ENCODE measurements at regions not wholly inside any gene's neighbourhood (a gene's known extent, or its start where the extent isn't known, plus 50 kb on each side); places are given as distances from the start of the nearest gene placed in this dataset.
"Not testable (repeated sequence)": the region's sequence is repeated elsewhere in the genome, so short reads cannot be mapped to it uniquely, and the experiment has no call there.

DNA sequence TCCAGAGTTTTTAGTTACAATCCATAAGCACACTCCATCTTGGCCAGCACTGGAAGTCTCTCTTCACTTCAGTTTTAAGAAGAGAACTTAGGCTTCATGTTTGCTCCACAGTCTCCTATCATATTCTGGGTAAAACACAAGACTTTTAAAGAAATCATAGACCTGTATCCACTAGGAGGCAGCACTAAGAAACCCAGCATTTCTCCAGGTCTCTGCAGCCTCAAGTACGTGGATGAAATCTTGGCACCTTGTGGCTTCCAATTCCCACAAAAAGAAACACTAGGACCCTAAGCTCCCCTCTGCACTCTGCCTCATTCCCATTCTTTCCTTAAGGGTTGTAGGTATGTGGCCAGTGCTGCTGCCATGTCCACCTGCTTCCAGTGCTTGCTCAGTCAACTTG lies 367.3 kb upstream of the CASK start:
- Histone ChIP-seq H3K36me3 (ENCODE audit: control insufficient read depth in 2 of 2, insufficient read depth in 2 of 2, low read length in 1 of 2) (no peaks in the 10 kb centered on the region), H3K9me3 (ENCODE audit: control insufficient read depth in 2 of 2, insufficient read depth in 1 of 2, low read depth in 1 of 2, low read length in 1 of 2) (no peaks in the 10 kb centered on the region), H3K4me3 (ENCODE audit: low read depth in 1 of 2, low read length in 2 of 2) (no peak overlapping the region), H3K27me3 (ENCODE audit: control insufficient read depth in 1 of 2, insufficient read depth in 2 of 2, low read length in 2 of 2) (peaks cover 0 to 4% of the 10 kb centered on the region in 2 donors), H3K4me1 (ENCODE audit: control insufficient read depth in 2 of 2, insufficient read depth in 2 of 2, low read length in 1 of 2) (peaks cover 0 to 3% of the 10 kb centered on the region in 2 donors), H3K27ac (ENCODE audit: low read depth in 2 of 2, low read length in 1 of 2) (no peak overlapping the region)
- 38 to 66% methylated on average over 1 of the region's 1 CpG for WGBS, 2 donors

DNA sequence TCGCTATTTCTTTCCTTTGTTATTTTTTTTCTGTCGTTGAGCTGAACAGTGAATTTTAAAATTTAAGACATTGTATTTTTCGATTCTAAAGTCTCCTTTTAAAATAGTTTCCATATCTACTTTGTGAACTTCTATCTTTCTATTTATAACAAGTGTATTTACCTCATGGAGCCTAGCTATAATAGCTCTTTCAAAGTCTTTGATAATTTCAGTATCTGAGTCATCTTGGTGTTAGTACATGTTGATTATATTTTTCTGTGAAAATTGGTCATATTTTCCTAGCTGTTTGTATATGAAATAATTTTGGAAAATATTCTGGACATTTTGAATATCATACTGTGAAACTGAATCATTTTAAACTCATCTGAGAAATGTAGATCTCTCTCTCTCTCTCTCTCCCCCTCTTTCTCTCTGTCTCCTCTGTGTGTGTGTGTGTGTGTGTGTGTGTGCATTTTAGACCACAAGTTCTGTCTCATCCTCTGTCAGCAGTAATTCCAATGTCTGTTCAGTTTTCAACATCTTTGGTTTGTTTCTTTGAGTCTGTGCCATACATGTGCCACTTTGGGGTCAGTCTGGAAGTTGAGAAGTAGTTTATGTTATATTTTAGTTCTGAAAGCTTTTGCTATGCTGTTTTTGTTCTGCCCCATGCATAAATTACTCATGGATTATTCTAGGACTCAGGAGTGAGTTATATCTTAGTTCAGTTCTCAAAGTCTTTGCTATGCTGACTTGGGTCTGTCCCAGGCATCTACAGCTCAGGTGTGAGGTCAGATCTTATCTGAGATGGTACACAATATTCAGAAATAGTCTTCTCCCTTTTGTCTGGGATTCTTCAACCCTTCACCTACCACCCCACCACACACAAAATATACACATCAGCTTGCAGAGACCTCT lies 366.4 kb upstream of the CASK start:
- Histone ChIP-seq H3K27ac (ENCODE audit: low read depth in 2 of 2, low read length in 1 of 2) (no peak overlapping the region), H3K27me3 (ENCODE audit: control insufficient read depth in 1 of 2, insufficient read depth in 2 of 2, low read length in 2 of 2) (peaks cover 0 to 4% of the 10 kb centered on the region in 2 donors), H3K4me3 (ENCODE audit: low read depth in 1 of 2, low read length in 2 of 2) (no peak overlapping the region), H3K9me3 (ENCODE audit: control insufficient read depth in 2 of 2, insufficient read depth in 1 of 2, low read depth in 1 of 2, low read length in 1 of 2) (no peaks in the 10 kb centered on the region), H3K36me3 (ENCODE audit: control insufficient read depth in 2 of 2, insufficient read depth in 2 of 2, low read length in 1 of 2) (no peaks in the 10 kb centered on the region), H3K4me1 (ENCODE audit: control insufficient read depth in 2 of 2, insufficient read depth in 2 of 2, low read length in 1 of 2) (peaks cover 0 to 3% of the 10 kb centered on the region in 2 donors)
- 72 to 85% methylated on average over 3 of the region's 3 CpGs for WGBS, 2 donors

DNA sequence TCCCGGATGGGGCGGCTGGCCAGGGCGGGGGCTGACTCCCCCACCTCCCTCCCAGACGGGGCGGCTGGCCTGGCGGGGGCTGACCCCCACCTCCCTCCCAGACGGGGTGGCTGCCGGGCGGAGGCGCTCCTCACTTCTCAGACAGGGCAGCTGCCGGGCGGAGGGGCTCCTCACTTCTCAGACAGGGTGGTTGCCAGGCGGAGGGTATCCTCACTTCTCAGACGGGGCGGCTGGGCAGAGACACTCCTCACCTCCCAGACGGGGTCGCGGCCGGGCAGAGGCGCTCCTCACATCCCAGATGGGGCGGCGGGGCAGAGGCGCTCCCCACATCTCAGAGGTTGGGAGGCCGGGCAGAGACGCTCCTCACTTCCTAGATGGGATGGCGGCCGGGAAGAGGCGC lies 362.3 kb upstream of the CASK start:
- H3K27ac ChIP-seq (ENCODE audit: low read depth in 2 of 2, low read length in 1 of 2); H3K9me3 ChIP-seq (ENCODE audit: control insufficient read depth in 2 of 2, insufficient read depth in 1 of 2, low read depth in 1 of 2, low read length in 1 of 2); H3K36me3 ChIP-seq (ENCODE audit: control insufficient read depth in 2 of 2, insufficient read depth in 2 of 2, low read length in 1 of 2); H3K27me3 ChIP-seq (ENCODE audit: control insufficient read depth in 1 of 2, insufficient read depth in 2 of 2, low read length in 2 of 2); H3K4me1 ChIP-seq (ENCODE audit: control insufficient read depth in 2 of 2, insufficient read depth in 2 of 2, low read length in 1 of 2); H3K4me3 ChIP-seq (ENCODE audit: low read depth in 1 of 2, low read length in 2 of 2): not testable (repeated sequence)
- WGBS, 2 donors = 98 to 99% methylated on average over 12 to 27 of the region's 28 CpGs

DNA sequence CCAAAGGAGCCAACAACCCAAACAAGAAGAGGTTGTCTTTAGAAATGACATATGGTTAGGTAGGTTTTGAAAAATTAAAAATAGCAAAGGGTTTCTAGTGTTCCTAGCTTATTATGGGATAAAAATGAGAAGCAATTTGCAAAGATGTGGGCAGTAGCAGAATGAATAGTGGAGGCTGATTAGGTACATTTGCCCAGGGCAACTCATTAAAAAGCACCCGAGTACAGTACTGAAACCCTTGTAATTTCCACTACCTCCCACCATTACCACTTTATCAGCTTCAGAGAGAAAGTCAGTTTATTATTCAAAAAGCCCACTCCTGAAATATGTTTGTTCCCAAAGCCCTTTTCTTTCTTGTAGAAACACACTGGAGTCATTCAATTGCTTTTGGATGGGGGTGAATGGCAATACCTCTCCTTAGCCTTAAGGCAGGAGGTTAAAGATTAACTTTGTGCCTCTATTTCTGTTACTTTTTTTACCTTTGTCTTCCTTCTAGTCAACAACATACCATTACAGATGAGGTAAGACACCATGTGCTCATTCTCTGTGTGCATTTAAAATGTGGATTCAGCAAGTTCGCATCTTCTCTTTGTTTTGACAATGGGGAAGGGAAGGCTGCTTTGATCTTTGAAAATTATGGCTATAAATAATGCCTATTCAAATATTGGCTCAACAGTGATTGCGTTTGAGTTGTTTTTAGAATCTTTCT lies 353.8 kb upstream of the CASK start:
- Histone ChIP-seq H3K27ac (ENCODE audit: low read depth in 2 of 2, low read length in 1 of 2) (no peak overlapping the region), H3K4me1 (ENCODE audit: control insufficient read depth in 2 of 2, insufficient read depth in 2 of 2, low read length in 1 of 2) (no peaks in the 10 kb centered on the region), H3K36me3 (ENCODE audit: control insufficient read depth in 2 of 2, insufficient read depth in 2 of 2, low read length in 1 of 2) (no peaks in the 10 kb centered on the region), H3K27me3 (ENCODE audit: control insufficient read depth in 1 of 2, insufficient read depth in 2 of 2, low read length in 2 of 2) (peaks cover 0 to 2% of the 10 kb centered on the region in 2 donors), H3K9me3 (ENCODE audit: control insufficient read depth in 2 of 2, insufficient read depth in 1 of 2, low read depth in 1 of 2, low read length in 1 of 2) (no peaks in the 10 kb centered on the region), H3K4me3 (ENCODE audit: low read depth in 1 of 2, low read length in 2 of 2) (no peak overlapping the region)
- 57 to 61% methylated on average over 3 of the region's 3 CpGs for WGBS, 2 donors

DNA sequence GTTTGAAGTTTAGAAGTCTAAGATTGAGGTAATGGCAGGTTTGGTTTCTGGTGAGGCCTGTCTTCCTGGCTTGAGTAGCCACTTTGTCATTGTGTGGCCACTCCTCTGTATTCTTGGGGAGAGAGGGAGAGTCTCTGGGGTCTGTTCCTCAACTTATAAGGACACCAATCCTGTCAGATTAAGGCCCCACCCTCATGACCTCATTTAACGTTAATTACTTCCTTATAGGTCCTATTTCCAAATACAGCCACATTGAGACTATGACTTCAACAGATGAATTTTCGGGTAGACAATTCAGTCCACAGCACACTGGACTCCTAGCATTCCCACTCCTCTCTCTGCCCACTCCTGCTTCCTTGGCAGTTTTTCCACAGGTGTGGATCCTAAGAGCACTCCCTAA lies 350.8 kb upstream of the CASK start:
- WGBS, 2 donors = 57 to 90% methylated on average over 2 of the region's 2 CpGs
- no peak overlapping the region for H3K27ac ChIP-seq (ENCODE audit: low read depth in 2 of 2, low read length in 1 of 2)
- no peaks in the 10 kb centered on the region for H3K36me3 ChIP-seq (ENCODE audit: control insufficient read depth in 2 of 2, insufficient read depth in 2 of 2, low read length in 1 of 2)
- no peaks in the 10 kb centered on the region for H3K4me1 ChIP-seq (ENCODE audit: control insufficient read depth in 2 of 2, insufficient read depth in 2 of 2, low read length in 1 of 2)
- H3K9me3 ChIP-seq (ENCODE audit: control insufficient read depth in 2 of 2, insufficient read depth in 1 of 2, low read depth in 1 of 2, low read length in 1 of 2) = no peaks in the 10 kb centered on the region
- H3K27me3 ChIP-seq (ENCODE audit: control insufficient read depth in 1 of 2, insufficient read depth in 2 of 2, low read length in 2 of 2) = peaks cover 0 to 2% of the 10 kb centered on the region in 2 donors
- no peak overlapping the region for H3K4me3 ChIP-seq (ENCODE audit: low read depth in 1 of 2, low read length in 2 of 2)

DNA sequence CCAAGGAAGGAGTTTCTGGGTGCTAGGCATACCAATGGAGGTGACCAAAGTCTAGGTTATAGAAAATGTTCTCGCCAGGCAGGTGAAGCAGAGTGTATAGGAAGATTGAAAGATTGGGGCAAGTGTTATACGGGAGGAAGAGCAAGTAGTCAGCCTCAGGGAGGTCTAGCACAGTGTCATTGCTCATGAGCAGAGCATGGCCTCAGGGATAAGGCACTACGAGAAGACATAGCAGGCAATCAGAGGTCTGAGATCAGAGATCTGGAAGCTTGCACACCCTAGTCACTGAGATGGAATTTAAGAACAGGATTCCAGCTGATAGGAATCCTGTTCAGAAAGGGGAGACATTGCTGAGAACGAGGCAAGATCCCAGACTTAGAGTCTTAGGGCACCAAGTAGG lies 350.0 kb upstream of the CASK start:
- Histone ChIP-seq H3K4me3 (ENCODE audit: low read depth in 1 of 2, low read length in 2 of 2) (no peak overlapping the region), H3K4me1 (ENCODE audit: control insufficient read depth in 2 of 2, insufficient read depth in 2 of 2, low read length in 1 of 2) (no peaks in the 10 kb centered on the region), H3K36me3 (ENCODE audit: control insufficient read depth in 2 of 2, insufficient read depth in 2 of 2, low read length in 1 of 2) (no peaks in the 10 kb centered on the region), H3K9me3 (ENCODE audit: control insufficient read depth in 2 of 2, insufficient read depth in 1 of 2, low read depth in 1 of 2, low read length in 1 of 2) (no peaks in the 10 kb centered on the region), H3K27me3 (ENCODE audit: control insufficient read depth in 1 of 2, insufficient read depth in 2 of 2, low read length in 2 of 2) (peaks cover 0 to 2% of the 10 kb centered on the region in 2 donors), H3K27ac (ENCODE audit: low read depth in 2 of 2, low read length in 1 of 2) (no peak overlapping the region)
- WGBS, 2 donors = 66 to 92% methylated on average over 4 of the region's 4 CpGs

DNA sequence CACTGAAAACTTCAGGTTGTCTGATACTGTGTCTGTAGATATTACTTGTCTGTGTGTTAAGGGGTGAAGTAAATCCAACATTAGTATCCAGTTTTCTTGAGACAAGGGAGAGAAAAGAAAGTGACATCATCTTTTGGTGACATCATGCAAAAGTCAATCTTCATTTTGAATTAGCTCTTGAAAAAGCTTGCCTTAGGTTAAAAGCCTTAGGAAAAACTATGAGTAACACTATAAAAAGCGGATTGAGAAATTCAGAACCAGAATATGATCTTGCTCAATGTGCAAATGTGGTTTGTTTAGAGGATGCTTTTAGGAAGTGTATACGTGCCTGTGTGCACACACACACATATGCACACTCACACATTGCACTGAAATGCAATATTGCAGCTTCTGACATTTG lies 345.8 kb upstream of the CASK start:
- no peaks in the 10 kb centered on the region for H3K9me3 ChIP-seq (ENCODE audit: control insufficient read depth in 2 of 2, insufficient read depth in 1 of 2, low read depth in 1 of 2, low read length in 1 of 2)
- no peak overlapping the region for H3K4me3 ChIP-seq (ENCODE audit: low read depth in 1 of 2, low read length in 2 of 2)
- H3K4me1 ChIP-seq (ENCODE audit: control insufficient read depth in 2 of 2, insufficient read depth in 2 of 2, low read length in 1 of 2) = no peaks in the 10 kb centered on the region
- WGBS, 2 donors = 55 to 65% methylated on average over 2 of the region's 2 CpGs
- no peaks in the 10 kb centered on the region for H3K36me3 ChIP-seq (ENCODE audit: control insufficient read depth in 2 of 2, insufficient read depth in 2 of 2, low read length in 1 of 2)
- H3K27ac ChIP-seq (ENCODE audit: low read depth in 2 of 2, low read length in 1 of 2) = no peak overlapping the region
- H3K27me3 ChIP-seq (ENCODE audit: control insufficient read depth in 1 of 2, insufficient read depth in 2 of 2, low read length in 2 of 2) = peaks cover 0 to 6% of the 10 kb centered on the region in 2 donors

DNA sequence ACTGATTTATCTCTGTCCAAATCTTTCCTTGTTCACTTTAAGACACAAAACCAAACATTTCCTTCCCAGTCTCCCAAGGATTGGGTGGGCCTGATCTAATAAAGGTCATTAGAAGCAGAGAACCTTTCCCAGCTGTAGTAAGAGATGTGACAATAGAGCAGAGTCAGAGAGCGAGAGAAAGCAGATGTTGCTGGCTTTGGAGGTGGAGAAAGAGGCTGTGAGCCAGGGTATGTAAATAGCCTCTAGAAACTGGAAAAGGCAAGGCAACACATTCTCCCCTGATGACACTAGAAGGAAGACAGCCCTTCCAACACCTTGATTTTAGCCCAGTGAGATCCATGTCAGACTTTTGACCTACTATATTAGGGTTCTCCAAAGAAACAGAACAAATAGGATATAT lies 337.5 kb upstream of the CASK start:
- Histone ChIP-seq H3K4me1 (ENCODE audit: control insufficient read depth in 2 of 2, insufficient read depth in 2 of 2, low read length in 1 of 2) (no peaks in the 10 kb centered on the region), H3K4me3 (ENCODE audit: low read depth in 1 of 2, low read length in 2 of 2) (no peak overlapping the region)
- WGBS, 2 donors = 72 to 94% methylated on average over 1 of the region's 1 CpG

DNA sequence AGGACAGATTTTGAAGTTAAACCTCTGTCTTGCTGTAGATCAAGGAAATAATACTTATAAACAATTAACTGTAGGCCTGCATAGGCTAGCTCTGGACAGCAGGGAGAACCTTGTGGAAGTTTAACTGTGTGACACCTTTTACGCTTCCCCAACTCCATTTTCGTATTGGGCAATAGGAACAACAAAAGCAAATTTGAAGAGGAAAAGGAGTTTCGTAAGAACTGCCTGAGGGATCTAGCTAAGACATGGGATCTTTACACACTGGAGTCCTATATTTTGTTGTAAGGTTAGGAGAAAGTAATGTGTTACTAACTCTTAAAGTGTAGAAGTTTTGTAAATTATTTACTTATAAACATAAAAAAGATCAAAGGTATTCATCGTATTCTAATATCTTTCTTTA lies 324.9 kb upstream of the CASK start:
- Histone ChIP-seq H3K27ac (ENCODE audit: low read depth in 2 of 2, low read length in 1 of 2) (no peak overlapping the region), H3K4me3 (ENCODE audit: low read depth in 1 of 2, low read length in 2 of 2) (no peak overlapping the region), H3K27me3 (ENCODE audit: control insufficient read depth in 1 of 2, insufficient read depth in 2 of 2, low read length in 2 of 2) (peaks cover 0 to 3% of the 10 kb centered on the region in 2 donors), H3K9me3 (ENCODE audit: control insufficient read depth in 2 of 2, insufficient read depth in 1 of 2, low read depth in 1 of 2, low read length in 1 of 2) (no peaks in the 10 kb centered on the region), H3K4me1 (ENCODE audit: control insufficient read depth in 2 of 2, insufficient read depth in 2 of 2, low read length in 1 of 2) (no peaks in the 10 kb centered on the region), H3K36me3 (ENCODE audit: control insufficient read depth in 2 of 2, insufficient read depth in 2 of 2, low read length in 1 of 2) (no peaks in the 10 kb centered on the region)
- 70 to 74% methylated on average over 4 of the region's 4 CpGs for WGBS, 2 donors

More for the DNA sequence above, 337.5 kb upstream of the CASK start:
- Histone ChIP-seq H3K27me3 (ENCODE audit: control insufficient read depth in 1 of 2, insufficient read depth in 2 of 2, low read length in 2 of 2) (peaks cover 0 to 7% of the 10 kb centered on the region in 2 donors), H3K36me3 (ENCODE audit: control insufficient read depth in 2 of 2, insufficient read depth in 2 of 2, low read length in 1 of 2) (no peaks in the 10 kb centered on the region), H3K9me3 (ENCODE audit: control insufficient read depth in 2 of 2, insufficient read depth in 1 of 2, low read depth in 1 of 2, low read length in 1 of 2) (no peaks in the 10 kb centered on the region), H3K27ac (ENCODE audit: low read depth in 2 of 2, low read length in 1 of 2) (no peak overlapping the region)
